ENCODE measurements at regions not wholly inside any gene's neighbourhood (a gene's known extent, or its start where the extent isn't known, plus 50 kb on each side); places are given as distances from the start of the nearest gene placed in this dataset.

DNA sequence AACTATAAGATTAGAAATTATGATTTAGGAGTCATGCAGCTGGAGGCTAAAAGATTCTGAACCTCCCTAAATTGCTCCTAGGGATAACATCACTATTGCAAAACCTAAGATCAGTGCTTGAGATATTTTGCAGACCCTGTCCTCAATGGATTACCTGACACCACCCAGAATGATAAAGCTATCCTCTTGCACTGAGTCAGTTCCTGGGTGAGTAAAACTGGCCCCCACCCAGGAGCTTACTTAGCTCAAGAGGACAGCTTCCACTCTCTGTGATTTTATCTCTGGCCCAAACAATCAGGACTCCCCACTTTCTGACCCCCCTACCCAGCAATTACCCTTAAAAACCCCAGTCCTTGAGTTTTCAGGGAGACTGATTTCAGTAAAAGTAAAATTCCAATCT is 2074.4 kb upstream of the RAG2 start:
- TF ChIP-seq, protein P1, sequence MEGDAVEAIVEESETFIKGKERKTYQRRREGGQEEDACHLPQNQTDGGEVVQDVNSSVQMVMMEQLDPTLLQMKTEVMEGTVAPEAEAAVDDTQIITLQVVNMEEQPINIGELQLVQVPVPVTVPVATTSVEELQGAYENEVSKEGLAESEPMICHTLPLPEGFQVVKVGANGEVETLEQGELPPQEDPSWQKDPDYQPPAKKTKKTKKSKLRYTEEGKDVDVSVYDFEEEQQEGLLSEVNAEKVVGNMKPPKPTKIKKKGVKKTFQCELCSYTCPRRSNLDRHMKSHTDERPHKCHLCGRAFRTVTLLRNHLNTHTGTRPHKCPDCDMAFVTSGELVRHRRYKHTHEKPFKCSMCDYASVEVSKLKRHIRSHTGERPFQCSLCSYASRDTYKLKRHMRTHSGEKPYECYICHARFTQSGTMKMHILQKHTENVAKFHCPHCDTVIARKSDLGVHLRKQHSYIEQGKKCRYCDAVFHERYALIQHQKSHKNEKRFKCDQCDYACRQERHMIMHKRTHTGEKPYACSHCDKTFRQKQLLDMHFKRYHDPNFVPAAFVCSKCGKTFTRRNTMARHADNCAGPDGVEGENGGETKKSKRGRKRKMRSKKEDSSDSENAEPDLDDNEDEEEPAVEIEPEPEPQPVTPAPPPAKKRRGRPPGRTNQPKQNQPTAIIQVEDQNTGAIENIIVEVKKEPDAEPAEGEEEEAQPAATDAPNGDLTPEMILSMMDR (IDR thresholded peaks at IDR 0.05; ENCODE audit: insufficient read depth, low read depth, low read length), result no peak
- TF ChIP-seq EZH2 (IDR thresholded peaks at IDR 0.05; ENCODE audit: insufficient read depth, low read length), result no peak
